ENCODE measurements at regions not wholly inside any gene's neighbourhood (a gene's known extent, or its start where the extent isn't known, plus 50 kb on each side); places are given as distances from the start of the nearest gene placed in this dataset.

DNA sequence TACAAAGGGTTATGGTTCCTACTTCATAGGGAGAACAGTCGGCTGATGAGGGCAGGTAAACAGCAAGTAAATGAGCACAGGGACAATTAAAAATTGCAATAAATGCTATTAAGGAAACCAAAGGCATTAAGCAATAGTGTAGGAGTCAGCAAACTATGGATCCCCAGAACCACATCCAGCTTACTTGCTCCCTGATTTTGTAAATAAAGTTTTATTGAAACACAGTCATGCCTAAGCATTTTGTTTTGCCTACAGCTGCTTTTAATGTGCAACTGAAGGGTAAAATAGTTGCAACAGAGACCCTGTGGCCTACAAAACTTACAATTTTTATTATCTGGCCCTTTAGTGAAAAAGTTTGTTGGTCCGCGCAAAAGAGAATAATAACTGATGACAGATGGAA, 351.2 kb upstream of the NR2F2 start:
- Histone ChIP-seq H3K9me3 (no peaks in the 10 kb centered on the region), H3K4me1 (no peaks in the 10 kb centered on the region), H3K27me3 (ENCODE audit: low read depth) (no peaks in the 10 kb centered on the region), H3K27ac (no peak overlapping the region), H3K36me3 (no peaks in the 10 kb centered on the region), H3K4me3 (no peak overlapping the region)
- TF ChIP-seq CTCF (IDR thresholded peaks at IDR 0.05): no peak
- no peak for ATAC-seq
- intact Hi-C loops (cut with DNase I): no loop called here
- no peak for DNase-seq

DNA sequence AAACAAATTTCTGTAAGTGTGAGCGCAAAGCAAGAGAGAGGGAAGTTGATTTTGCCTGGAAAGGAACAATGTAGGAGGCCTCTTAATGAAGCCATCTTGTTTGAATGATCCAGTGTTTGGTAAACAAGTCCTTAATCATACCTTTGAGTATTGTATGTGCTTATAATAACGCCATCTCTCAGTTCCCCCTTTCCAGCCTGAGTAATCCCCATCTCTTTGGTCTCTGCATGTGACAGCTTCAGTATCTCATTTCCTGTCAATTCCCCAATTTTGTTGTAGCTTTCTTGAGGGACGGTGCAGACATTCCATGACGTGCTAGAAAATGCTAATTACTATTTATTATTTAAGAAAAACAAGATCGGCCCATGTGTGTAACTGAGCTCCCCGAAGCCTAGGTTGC, 349.3 kb upstream of the NR2F2 start:
- Histone ChIP-seq H3K4me3 (no peak overlapping the region), H3K27ac (no peak overlapping the region), H3K27me3 (ENCODE audit: low read depth) (no peaks in the 10 kb centered on the region), H3K4me1 (no peaks in the 10 kb centered on the region), H3K36me3 (no peaks in the 10 kb centered on the region), H3K9me3 (no peaks in the 10 kb centered on the region)
- TF ChIP-seq CTCF (IDR thresholded peaks at IDR 0.05): no peak
- intact Hi-C loops (cut with DNase I): no loop called here
- ATAC-seq: no peak
- DNase-seq: no peak

- TF ChIP-seq CTCF (IDR thresholded peaks at IDR 0.05): no peak
Observed at GRCh38 chr15:95987299-95987698, 343.2 kb upstream of the NR2F2 start.

DNA sequence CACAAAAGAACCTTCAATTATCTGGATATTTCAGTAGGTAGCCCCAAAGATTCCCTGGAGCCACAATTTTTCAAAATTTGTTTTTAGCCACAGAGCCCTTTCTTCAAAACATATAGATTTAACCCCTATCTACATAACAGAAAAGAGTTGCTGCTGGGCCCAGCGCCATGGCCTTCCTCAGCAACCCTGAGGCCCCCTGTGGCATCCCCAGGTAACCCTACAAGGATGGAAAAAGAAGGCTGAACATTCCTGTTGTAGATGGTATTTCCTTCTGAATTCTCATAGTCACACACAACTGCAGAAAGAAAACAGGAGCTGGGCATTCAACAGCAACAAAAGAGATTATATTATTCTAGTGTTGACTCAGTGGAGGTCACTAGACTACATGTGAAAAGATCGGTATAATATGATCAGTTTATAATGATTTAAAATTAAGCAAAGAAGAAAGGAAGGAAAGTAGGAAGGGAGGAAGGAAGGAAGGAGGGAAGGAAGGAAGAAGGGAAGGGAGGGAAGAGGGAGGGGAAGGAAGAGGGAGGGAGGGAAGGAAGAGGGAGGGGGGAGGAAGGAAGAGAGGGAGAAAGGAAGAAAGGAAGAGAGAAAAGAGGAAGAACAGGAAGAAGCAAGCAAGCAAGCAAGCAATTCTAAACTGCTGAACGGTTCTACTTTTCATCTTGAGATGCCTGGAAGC, 342.5 kb upstream of the NR2F2 start:
- TF ChIP-seq CTCF (IDR thresholded peaks at IDR 0.05): no peak
- DNase-seq: no peak
- no peak overlapping the region for H3K27ac ChIP-seq
- H3K36me3 ChIP-seq: no peaks in the 10 kb centered on the region
- intact Hi-C loops (cut with DNase I): no loop called here
- no peak overlapping the region for H3K4me3 ChIP-seq
- no peaks in the 10 kb centered on the region for H3K27me3 ChIP-seq (ENCODE audit: low read depth)
- H3K4me1 ChIP-seq: no peaks in the 10 kb centered on the region
- H3K9me3 ChIP-seq: no peaks in the 10 kb centered on the region
- ATAC-seq: no peak

More at GRCh38 chr15:95987299-95987698, 343.2 kb upstream of the NR2F2 start:
- intact Hi-C loops (cut with DNase I): no loop called here
- H3K27me3 ChIP-seq (ENCODE audit: low read depth): no peaks in the 10 kb centered on the region
- no peaks in the 10 kb centered on the region for H3K36me3 ChIP-seq
- no peak for DNase-seq
- no peaks in the 10 kb centered on the region for H3K4me1 ChIP-seq
- H3K9me3 ChIP-seq: no peaks in the 10 kb centered on the region
- no peak overlapping the region for H3K4me3 ChIP-seq
- ATAC-seq: no peak
- H3K27ac ChIP-seq: no peak overlapping the region

DNA sequence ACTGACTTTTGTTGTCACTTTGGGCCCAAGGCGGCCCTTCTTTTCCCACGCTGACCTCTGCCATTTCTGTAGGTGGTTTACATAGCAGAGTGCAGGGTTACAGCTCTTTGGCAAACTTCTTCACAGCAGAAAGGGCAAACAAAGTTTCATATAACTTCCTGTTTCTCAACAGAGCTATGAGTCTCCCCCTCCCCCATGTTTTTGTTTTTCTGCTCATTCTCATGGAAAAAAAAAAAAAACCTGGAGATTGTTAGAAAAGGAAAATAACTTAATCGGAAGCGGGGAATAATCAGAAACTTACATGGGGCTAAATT, 342.0 kb upstream of the NR2F2 start:
- Histone ChIP-seq H3K9me3 (no peaks in the 10 kb centered on the region), H3K27me3 (ENCODE audit: low read depth) (no peaks in the 10 kb centered on the region), H3K36me3 (no peaks in the 10 kb centered on the region), H3K4me1 (no peaks in the 10 kb centered on the region), H3K27ac (no peak overlapping the region), H3K4me3 (no peak overlapping the region)
- DNase-seq: no peak
- intact Hi-C loops (cut with DNase I): no loop called here
- peak in 1 of 2 donors; percentile 61 for ATAC-seq
- TF ChIP-seq CTCF (IDR thresholded peaks at IDR 0.05): no peak

- no peaks in the 10 kb centered on the region for H3K4me1 ChIP-seq
- H3K36me3 ChIP-seq: no peaks in the 10 kb centered on the region
- DNase-seq (no peak), ATAC-seq (no peak)
- H3K27me3 ChIP-seq (ENCODE audit: low read depth): no peaks in the 10 kb centered on the region
- intact Hi-C loops (cut with DNase I): no loop called here
- no peak for TF ChIP-seq CTCF (IDR thresholded peaks at IDR 0.05)
- no peak overlapping the region for H3K4me3 ChIP-seq
- H3K27ac ChIP-seq: no peak overlapping the region
- H3K9me3 ChIP-seq: no peaks in the 10 kb centered on the region
Observed at GRCh38 chr15:95989392-95989791, 341.1 kb upstream of the NR2F2 start.

Data from lower lobe of right lung (tissue), 2 donors.